NCI-H2107 (cell line): ENCODE measurements at regions not wholly inside any gene's neighbourhood (a gene's known extent, or its start where the extent isn't known, plus 50 kb on each side); places are given as distances from the start of the nearest gene placed in this dataset.
"Not testable (repeated sequence)": the region's sequence is repeated elsewhere in the genome, so short reads cannot be mapped to it uniquely, and the experiment has no call there.

ENCODE experiments used
- DNase-seq: peaks from one replicate; lab custom pipeline; 2025; lab: John Stamatoyannopoulos, UW

DNA sequence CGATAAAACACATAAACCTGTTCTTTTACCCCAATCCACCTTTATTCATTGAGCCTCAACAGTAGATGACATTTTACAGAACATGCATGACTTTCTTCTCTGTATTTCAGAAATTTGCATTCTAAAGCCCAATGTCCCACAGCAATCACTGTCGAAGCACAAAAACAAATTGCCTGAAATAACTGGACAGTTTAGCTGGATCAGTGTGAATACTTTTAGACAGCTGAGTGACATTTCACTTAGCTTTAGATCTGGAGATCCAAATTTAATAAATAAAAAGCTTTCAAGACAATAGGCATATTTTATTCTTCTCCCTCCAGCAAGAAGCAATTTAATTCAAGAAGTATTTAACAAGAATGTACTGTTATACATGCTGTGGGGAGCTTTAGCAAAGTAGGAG is 109.1 kb upstream of the FSCB start:
- no peak for DNase-seq

DNA sequence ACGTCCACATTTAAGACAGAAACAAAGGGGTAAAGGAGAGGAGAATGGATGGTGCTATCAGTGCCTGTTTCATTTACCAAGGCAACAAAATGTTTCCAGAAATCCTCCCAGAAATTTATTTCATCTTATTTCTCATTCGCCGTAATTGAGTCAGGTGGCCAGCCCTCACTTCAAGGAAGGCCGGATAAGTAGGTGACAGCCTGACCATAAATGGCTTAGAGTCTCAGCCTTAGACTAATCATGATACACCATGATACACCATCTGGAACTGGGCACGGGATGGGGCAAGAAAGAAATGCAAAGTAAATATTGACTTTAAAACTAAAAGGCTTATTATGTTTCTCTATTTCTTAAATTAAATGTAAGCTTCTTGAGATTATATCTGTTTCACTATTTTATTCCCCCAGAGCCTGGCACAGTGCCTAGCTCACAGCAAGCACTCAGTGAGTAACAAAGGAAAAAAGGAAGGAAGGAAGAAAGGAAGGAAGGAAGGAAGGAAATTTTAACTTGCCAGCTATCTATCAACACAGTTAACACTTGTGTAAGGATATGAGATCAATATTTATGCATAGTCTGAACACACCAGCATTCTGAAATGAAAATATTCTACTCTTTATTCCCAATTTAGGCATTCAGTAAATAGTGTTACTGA is 106.1 kb upstream of the FSCB start:
- no peak for DNase-seq

- DNase-seq = no peak
These were observed 104.9 kb upstream of the FSCB start for GRCh38 chr14:44612002-44612401.

GRCh38 chr14:44609876-44610510 is 102.9 kb upstream of the FSCB start:
- no peak for DNase-seq

GRCh38 chr14:44609201-44609600 is 102.1 kb upstream of the FSCB start:
- DNase-seq = no peak

DNA sequence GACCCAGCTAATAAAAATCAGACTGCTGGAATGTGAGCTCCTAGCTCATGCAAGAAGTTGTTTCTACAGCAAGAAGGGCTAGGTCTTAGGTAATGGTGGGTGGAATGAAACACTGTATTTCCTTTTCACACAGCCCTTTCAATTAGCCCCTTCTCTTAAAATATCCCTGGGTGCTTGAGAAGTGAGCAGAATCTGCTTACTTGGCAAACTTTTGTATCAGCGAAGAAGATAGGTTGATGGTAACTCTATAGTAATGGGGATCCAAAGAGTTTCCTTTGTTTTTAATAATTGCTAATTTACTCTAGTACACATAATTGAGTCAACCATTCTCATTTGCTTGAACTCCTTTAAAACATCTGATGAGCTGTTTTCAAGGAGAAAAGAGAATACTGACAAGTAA is 100.6 kb upstream of the FSCB start:
- no peak for DNase-seq

GRCh38 chr14:44606576-44606975 is 99.5 kb upstream of the FSCB start:
- no peak for DNase-seq

- DNase-seq = not testable (repeated sequence)
These were observed 94.2 kb upstream of the FSCB start for GRCh38 chr14:44601266-44601665.

- no peak for DNase-seq
These were observed 82.1 kb upstream of the FSCB start for GRCh38 chr14:44589180-44589579.

DNA sequence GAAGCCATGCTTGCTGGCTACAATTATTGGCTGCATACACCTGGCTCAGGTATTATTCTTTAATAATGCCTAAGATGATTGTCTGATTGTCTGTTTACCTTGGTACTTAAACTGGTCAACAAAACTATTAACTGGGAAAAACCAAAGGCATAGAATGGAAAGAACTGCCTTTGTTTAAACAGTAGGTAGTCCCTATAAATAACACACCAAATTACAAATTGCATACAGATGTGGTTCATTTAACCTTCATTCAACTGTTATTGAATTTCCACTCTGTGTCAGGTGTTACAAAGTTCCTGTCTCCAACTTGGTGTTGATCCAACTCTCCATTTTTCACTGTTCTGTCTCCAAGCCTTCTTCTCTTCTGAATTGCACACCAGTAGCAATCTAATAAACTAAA is 79.8 kb upstream of the FSCB start:
- peak; percentile 75 for DNase-seq

DNA sequence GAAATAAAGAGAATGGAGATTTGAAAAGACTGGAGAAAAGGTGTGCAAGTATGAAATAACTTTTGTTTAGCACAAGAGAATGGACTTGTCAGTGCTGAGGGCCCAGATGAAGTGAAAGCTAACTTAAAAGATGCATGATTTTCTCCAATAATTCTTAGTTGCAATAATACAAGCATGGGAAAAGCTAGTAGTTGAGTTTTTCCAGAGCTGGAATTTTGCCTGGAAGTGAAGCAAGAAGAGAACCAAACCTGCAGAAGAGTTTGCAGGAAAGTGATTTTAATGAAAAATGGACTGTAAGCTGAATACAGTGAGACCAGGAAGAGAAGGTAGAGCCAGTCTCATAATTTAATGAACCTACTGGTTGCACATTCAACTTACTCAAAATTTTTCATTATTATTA is 69.3 kb upstream of the FSCB start:
- DNase-seq = no peak

DNA sequence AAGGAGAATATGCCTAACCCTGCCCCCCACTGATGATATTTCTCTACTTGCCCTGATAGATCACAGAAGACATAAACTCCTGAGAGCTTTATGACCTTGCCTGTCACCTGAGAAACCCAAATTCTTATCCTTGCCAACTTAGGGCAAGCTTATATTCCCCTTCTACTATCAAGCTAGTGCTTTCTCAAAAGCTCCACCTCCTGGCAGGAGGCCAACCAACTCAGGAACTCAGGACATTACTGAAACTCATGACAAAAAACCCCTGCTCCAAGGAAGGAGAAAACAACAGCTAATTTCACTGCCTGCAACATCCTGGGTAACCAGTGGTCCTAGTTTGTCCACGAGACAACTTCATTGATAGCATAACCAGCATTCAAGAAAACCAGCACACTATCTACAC is 60.9 kb upstream of the FSCB start:
- no peak for DNase-seq

DNA sequence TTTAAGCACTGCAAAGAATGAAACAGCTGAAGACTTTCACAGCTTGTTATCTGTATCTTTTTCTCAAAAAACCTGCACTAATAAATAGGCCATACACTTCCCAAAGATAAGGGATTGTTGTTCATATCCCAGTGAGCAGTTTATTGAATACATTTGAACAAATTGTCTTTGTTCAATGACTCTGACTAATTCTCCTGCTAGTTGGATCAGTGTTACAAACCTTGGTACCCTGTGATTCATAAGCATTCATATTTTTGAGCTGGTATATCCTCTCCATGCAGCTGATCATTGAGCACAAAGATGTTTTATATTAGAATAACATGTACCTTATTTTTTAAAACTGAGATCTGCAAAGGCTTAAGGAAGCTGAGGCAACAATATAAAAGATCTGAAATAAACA is 58.9 kb upstream of the FSCB start:
- no peak for DNase-seq

DNA sequence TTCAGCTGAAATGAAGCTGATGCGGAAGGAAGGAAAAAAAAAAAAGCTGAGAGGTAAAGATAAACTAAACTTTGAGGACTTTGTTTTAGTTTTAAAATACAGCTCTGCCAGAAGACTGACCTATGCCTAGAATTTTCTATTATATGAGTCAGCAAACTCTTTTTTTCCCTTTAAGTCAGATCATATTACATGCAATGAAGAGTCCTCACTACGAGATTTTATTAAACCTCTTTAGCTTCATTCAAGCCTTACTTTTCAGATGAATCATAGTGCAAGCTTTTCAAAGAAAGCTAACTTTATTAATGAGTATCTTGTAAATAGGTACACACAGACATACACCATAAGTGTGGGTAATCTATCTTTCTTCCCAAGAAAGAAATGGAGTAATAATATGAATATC is 57.8 kb upstream of the FSCB start:
- no peak for DNase-seq
